ENCODE measurements at regions not wholly inside any gene's neighbourhood (a gene's known extent, or its start where the extent isn't known, plus 50 kb on each side); places are given as distances from the start of the nearest gene placed in this dataset.

- Histone ChIP-seq H3K9ac (ENCODE audit: low read depth, low read length) (no peak overlapping the region), H3K9me3 (ENCODE audit: control insufficient read depth, insufficient read depth, low read length) (peaks cover 38% of the 10 kb centered on the region), H3K79me1 (ENCODE audit: low read depth in 1 of 2, low read length in 2 of 2) (no peaks in the 10 kb centered on the region), H4K91ac (ENCODE audit: insufficient read depth, low read depth, low read length) (no peak overlapping the region), H3K14ac (replicated peaks; ENCODE audit: low read depth, low read length) (no peak overlapping the region), H3K23ac (ENCODE audit: low read depth, low read length) (no peak overlapping the region), H2BK20ac (ENCODE audit: low read depth, low read length) (no peak overlapping the region), H4K20me1 (ENCODE audit: insufficient read depth, low read length) (no peaks in the 10 kb centered on the region), H3K4me2 (ENCODE audit: low read depth, low read length) (no peak overlapping the region), H3K4ac (ENCODE audit: low read depth, low read length) (no peak overlapping the region), H2AK5ac (ENCODE audit: low read depth, low read length) (no peak overlapping the region), H2AFZ (replicated peaks; ENCODE audit: low read length, poor library complexity) (no peak overlapping the region), H4K8ac (ENCODE audit: low read depth in 2 of 2, low read length in 2 of 2) (no peak overlapping the region), H2BK15ac (ENCODE audit: low read depth, low read length) (no peak overlapping the region), H2AK9ac (replicated peaks; ENCODE audit: low read depth, low read length, poor library complexity) (no peak overlapping the region), H4K5ac (ENCODE audit: low read depth, low read length) (no peak overlapping the region), H3K27me3 (ENCODE audit: control insufficient read depth, insufficient read depth, low read length) (no peaks in the 10 kb centered on the region), H3K4me3 (ENCODE audit: insufficient read depth, low read depth, low read length) (no peak overlapping the region), H2BK120ac (ENCODE audit: low read depth, low read length) (no peak overlapping the region), H3K4me1 (ENCODE audit: control insufficient read depth, insufficient read depth, low read length) (no peaks in the 10 kb centered on the region), H2BK5ac (ENCODE audit: low read depth, low read length, poor library complexity, severe bottlenecking) (no peak overlapping the region), H3K36me3 (ENCODE audit: control insufficient read depth, insufficient read depth, low read length) (no peaks in the 10 kb centered on the region), H3K27ac (ENCODE audit: insufficient read depth, low read length) (no peak overlapping the region), H3K18ac (ENCODE audit: low read depth, low read length) (no peak overlapping the region), H3K56ac (ENCODE audit: extremely low read depth, insufficient read depth, low read length) (no peak overlapping the region), H3K9me1 (ENCODE audit: insufficient read depth, low read length) (no peaks in the 10 kb centered on the region)
- 53% methylated on average over 3 of the region's 9 CpGs; no CpG with 5 or more reads in 1 of the 2 experiments for WGBS, 2 experiments (ENCODE audit: extremely low coverage in 2 of 2, insufficient read length in 1 of 2)
- DNase-seq (no peak), ATAC-seq (ENCODE audit: low read depth) (no peak)
- dilution Hi-C loops (cut with HindIII; ENCODE audit: low sequenced_read_pairs, unreplicated experiment) (no loop called here), intact Hi-C loops (cut with micrococcal nuclease) (no loop called here), in situ Hi-C loops (cut with MboI; ENCODE audit: low sequenced_read_pairs) (no loop called here)
- TF ChIP-seq RFX5 (IDR thresholded peaks at IDR 0.05; ENCODE audit: low read depth, low read length) (no peak), BHLHE40 (IDR thresholded peaks at IDR 0.05; ENCODE audit: low read depth, low read length) (no peak), RCOR1 (IDR thresholded peaks at IDR 0.05; ENCODE audit: insufficient replicate concordance, low read length) (no peak), FOS (IDR thresholded peaks at IDR 0.05; ENCODE audit: low read depth, low read length) (no peak), POLR2A (IDR thresholded peaks at IDR 0.05; ENCODE audit: low read depth, low read length) (no peak), NFE2L2 (IDR thresholded peaks at IDR 0.05; ENCODE audit: low read depth, low read length) (no peak), CEBPB (IDR thresholded peaks at IDR 0.05; ENCODE audit: low read depth, low read length) (no peak)
- ChIA-PET POLR2A (ENCODE audit: unreplicated experiment) (no interaction called here), CTCF (no interaction called here)
- no TSS peak for BruUV-seq (replicated peaks)
Measured at GRCh38 chr12:131383291-131383690, 327.6 kb upstream of the SFSWAP start.

All from IMR-90 (cell line).